HEK293T (cell line): ENCODE measurements at regions not wholly inside any gene's neighbourhood (a gene's known extent, or its start where the extent isn't known, plus 50 kb on each side); places are given as distances from the start of the nearest gene placed in this dataset.

Experiments used
- CTCF ChIA-PET: fragments of 350-600 bp; formaldehyde crosslinking; extraction: SDS; loops from one replicate; lab custom pipeline; 2021; ENCODE audit warnings: antibody characterized with exemption, inconsistent platforms; lab: Yijun Ruan, JAX
- POLR2A ChIA-PET: fragments of 350-600 bp; formaldehyde crosslinking; extraction: SDS; loops from one replicate; lab custom pipeline; 2020; ENCODE audit warnings: antibody characterized with exemption, inconsistent platforms; lab: Yijun Ruan, JAX
- DNase-seq: peaks from one replicate; pipeline ENCODE4 v3.0.0; 2012; ENCODE audit warnings: mixed read lengths; ENCODE audit errors: extremely low spot score
- ARNT ChIP-seq: fragments of 450-650 bp; IDR thresholded peaks from 2 replicates; pipeline ENCODE4 v1.6.1; 2017; ENCODE audit warnings: mild to moderate bottlenecking
- BHLHE40 ChIP-seq: fragments of 450-650 bp; IDR thresholded peaks from 2 replicates; pipeline ENCODE4 v1.6.1; 2016; ENCODE audit warnings: mild to moderate bottlenecking, moderate library complexity, borderline replicate concordance
- CTBP1 ChIP-seq: fragments of 450-650 bp; IDR thresholded peaks from 2 replicates; pipeline ENCODE4 v1.6.1; 2016; ENCODE audit warnings: borderline replicate concordance
- ELF4 ChIP-seq: fragments of 450-650 bp; IDR thresholded peaks from 2 replicates; pipeline ENCODE4 v1.6.1; 2017; ENCODE audit warnings: antibody characterized with exemption
- FOXA1 ChIP-seq: fragments of 450-650 bp; IDR thresholded peaks from 2 replicates; pipeline ENCODE4 v1.6.1; 2016; ENCODE audit warnings: mild to moderate bottlenecking
- FOXK2 ChIP-seq: fragments of 450-650 bp; IDR thresholded peaks from 2 replicates; pipeline ENCODE4 v1.6.1; 2016; ENCODE audit warnings: mild to moderate bottlenecking
- FOXM1 ChIP-seq: fragments of 450-650 bp; IDR thresholded peaks from 2 replicates; pipeline ENCODE4 v1.6.1; 2017; ENCODE audit warnings: mild to moderate bottlenecking, borderline replicate concordance
- HDGF ChIP-seq: fragments of 450-650 bp; IDR thresholded peaks from 2 replicates; pipeline ENCODE4 v1.6.1; 2017; ENCODE audit warnings: antibody characterized with exemption, borderline replicate concordance
- L3MBTL2 ChIP-seq: fragments of 450-650 bp; conservative IDR thresholded peaks from 2 replicates; pipeline ENCODE4 v1.6.1; 2016; ENCODE audit warnings: mild to moderate bottlenecking
- LEF1 ChIP-seq: fragments of 450-650 bp; IDR thresholded peaks from 2 replicates; pipeline ENCODE4 v1.6.1; 2017; ENCODE audit warnings: mild to moderate bottlenecking, borderline replicate concordance
- NFRKB ChIP-seq: fragments of 450-650 bp; IDR thresholded peaks from 2 replicates; pipeline ENCODE4 v1.6.1; 2016; ENCODE audit warnings: mild to moderate bottlenecking, moderate library complexity
- SP1 ChIP-seq: fragments of 450-650 bp; IDR thresholded peaks from 2 replicates; pipeline ENCODE4 v1.6.1; 2017
- SUZ12 ChIP-seq: fragments of 450-650 bp; IDR thresholded peaks from 2 replicates; pipeline ENCODE4 v1.6.1; 2016; ENCODE audit warnings: mild to moderate bottlenecking
- TARDBP ChIP-seq: fragments of 450-650 bp; IDR thresholded peaks from 2 replicates; pipeline ENCODE4 v1.6.1; 2016
- ZNF384 ChIP-seq: fragments of 450-650 bp; IDR thresholded peaks from 2 replicates; pipeline ENCODE4 v1.6.1; 2016
- TF ChIP-seq, protein P1 (sequence below): fragments of 450-650 bp; IDR thresholded peaks from 2 replicates; pipeline ENCODE4 v1.6.1; 2016

DNA sequence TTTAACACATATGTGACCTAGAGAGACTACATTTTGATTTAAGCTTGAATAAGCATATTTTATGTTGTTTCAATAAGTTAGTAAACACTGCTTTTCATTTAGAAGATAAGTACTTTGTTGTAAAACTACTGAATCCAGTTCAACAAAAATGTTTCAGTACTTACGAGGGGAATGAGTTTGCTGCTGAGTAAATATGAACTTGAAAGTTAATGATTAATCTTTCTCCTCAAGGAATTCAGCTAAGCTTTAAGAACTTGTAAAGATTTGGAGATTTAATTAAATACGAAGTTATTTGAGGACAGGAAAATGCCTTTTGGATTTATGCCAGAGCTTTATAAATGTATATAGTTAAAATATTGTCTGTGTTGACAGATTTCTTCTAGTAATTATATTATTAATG lies 933.0 kb upstream of the LCORL start:
- CTCF ChIA-PET: no interaction called here
- POLR2A ChIA-PET: no interaction called here
- TF ChIP-seq LEF1 (no peak), CTBP1 (no peak), ZNF384 (no peak), ELF4 (no peak), ARNT (no peak), SP1 (no peak), NFRKB (no peak), SUZ12 (no peak), FOXA1 (no peak), FOXM1 (no peak), TARDBP (no peak)
- TF ChIP-seq, protein P1, sequence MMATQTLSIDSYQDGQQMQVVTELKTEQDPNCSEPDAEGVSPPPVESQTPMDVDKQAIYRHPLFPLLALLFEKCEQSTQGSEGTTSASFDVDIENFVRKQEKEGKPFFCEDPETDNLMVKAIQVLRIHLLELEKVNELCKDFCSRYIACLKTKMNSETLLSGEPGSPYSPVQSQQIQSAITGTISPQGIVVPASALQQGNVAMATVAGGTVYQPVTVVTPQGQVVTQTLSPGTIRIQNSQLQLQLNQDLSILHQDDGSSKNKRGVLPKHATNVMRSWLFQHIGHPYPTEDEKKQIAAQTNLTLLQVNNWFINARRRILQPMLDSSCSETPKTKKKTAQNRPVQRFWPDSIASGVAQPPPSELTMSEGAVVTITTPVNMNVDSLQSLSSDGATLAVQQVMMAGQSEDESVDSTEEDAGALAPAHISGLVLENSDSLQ: no peak
- no peak for DNase-seq

DNA sequence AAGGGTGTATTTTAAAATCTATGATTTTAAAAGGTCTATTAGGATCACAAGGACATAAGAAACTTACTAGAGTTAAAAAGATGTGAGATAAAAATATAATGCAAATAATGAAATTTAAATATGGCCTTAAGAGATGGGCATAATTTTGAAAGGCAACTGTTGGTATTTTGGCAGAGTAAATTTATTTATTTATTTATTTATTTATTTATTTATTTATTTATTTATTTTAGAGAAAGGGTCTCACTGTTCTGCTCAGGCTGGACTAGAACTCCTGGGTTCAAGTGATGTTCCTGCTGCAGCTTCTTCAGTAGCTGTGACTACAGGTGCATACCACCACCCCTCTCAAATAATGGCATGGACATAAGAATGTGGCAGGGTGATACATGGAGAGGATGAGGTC lies 932.1 kb upstream of the LCORL start:
- POLR2A ChIA-PET: no interaction called here
- TF ChIP-seq NFRKB: no peak
- no peak for DNase-seq
- CTCF ChIA-PET: no interaction called here

DNA sequence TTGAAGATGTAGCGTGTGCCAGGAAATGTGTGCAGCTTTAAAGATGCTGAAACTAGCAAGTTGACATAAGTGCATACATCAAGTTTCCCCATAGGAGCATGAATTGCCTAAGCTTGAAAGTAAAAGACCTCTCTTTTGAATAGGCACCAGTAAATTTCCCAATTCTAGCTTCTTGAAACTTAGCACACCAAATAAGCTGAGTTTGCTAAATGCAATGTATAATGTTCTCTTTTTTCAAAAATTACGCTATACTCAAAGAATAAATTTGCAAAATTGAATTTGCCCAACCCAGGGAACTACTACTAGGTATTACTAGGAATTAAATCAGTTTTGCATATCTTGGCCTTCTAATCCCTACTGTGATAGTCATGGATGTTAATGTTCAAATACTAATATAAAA lies 923.9 kb upstream of the LCORL start:
- DNase-seq: no peak
- POLR2A ChIA-PET: no interaction called here
- CTCF ChIA-PET: no interaction called here
- TF ChIP-seq CTBP1 (no peak), FOXK2 (no peak), SP1 (no peak), NFRKB (no peak), LEF1 (no peak), SUZ12 (no peak)

DNA sequence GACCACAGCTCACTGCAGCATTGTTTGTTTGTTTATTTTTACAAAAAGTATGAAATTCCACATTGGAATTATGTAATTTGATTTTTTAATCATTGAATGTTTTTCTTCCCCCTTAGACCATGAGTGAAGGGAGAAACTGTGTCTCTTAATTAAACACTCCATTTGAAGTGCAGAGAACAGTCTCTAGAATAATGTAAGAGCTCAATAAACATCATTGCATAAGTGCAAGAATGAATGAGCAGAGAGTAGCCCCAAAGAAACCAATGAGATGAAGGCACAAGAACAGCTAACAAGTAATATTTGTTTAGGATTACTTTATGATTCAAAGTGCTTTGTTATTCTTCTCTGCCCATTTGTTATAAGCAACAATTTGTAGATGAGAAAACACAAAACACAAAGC lies 921.3 kb upstream of the LCORL start:
- DNase-seq: no peak
- CTCF ChIA-PET: no interaction called here
- POLR2A ChIA-PET: no interaction called here
- TF ChIP-seq FOXM1 (no peak), CTBP1 (no peak), LEF1 (no peak), NFRKB (no peak), ZNF384 (no peak), HDGF (no peak), L3MBTL2 (no peak), SUZ12 (no peak)

DNA sequence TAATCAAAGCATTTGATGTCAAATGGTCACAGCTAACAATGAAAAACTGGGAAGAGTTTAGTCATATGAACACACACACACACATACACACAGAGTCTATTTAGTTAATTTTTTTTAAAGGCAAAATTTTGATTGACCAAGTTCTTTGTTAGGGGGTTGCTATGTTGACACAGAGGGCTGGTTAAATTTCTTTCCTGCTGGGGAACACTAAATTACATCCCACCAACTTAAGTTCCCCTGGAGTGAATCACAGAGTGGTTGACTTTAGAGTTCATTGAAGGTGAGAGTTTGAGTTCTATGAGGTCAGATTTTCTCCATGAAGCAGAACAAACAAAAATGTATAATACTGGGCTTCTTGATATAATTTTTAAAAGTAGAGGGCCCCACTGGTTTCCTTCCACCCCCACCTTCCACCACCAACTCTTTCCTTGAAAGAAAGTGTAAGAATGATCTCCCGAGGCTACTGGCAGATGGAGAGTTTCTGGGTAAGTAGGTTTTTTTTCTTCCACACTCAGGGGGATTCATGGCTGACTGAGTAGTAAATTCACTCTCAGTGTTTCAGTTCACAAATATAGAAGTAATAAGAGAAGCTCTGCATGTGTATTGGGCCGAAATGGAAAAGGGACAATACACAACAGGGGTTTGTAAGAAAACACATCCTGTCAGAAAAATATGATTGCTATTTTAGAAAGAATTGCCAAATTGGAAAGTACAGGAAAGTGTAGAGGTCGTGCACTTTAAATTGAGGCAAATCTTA lies 917.0 kb upstream of the LCORL start:
- no peak for DNase-seq
- CTCF ChIA-PET: no interaction called here
- TF ChIP-seq ARNT: no peak
- no peak for TF ChIP-seq TARDBP
- TF ChIP-seq SUZ12: no peak
- TF ChIP-seq FOXA1: no peak
- TF ChIP-seq BHLHE40: no peak
- no peak for TF ChIP-seq L3MBTL2
- TF ChIP-seq FOXM1: no peak
- TF ChIP-seq SP1: no peak
- TF ChIP-seq, protein P1: no peak
- TF ChIP-seq ZNF384: no peak
- TF ChIP-seq LEF1: no peak
- TF ChIP-seq ELF4: no peak
- TF ChIP-seq CTBP1: no peak
- POLR2A ChIA-PET: no interaction called here

DNA sequence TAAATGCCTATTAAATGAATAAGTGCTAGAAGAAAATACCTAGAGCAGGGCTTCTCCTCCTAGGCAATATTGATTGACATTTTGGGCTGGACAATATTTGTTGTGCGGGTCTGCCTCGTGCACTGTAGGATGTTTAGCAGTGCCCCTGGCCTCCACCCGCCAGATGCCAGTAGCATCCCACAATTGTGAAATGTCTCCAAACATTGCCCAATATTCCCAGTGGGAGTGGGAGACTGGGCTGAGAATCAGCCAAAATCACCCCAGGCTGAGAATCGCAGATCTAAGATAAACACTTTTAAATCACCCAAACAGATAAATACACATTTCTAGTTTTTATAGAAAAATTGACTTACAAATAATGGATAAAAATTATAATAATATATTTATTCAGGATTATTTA lies 916.2 kb upstream of the LCORL start:
- TF ChIP-seq L3MBTL2: no peak
- no peak for TF ChIP-seq ZNF384
- TF ChIP-seq LEF1: no peak
- no peak for TF ChIP-seq FOXA1
- TF ChIP-seq BHLHE40: no peak
- no peak for TF ChIP-seq SUZ12
- no peak for TF ChIP-seq TARDBP
- no peak for TF ChIP-seq CTBP1
- no peak for TF ChIP-seq NFRKB
- no peak for TF ChIP-seq HDGF
- TF ChIP-seq FOXM1: no peak
- TF ChIP-seq ARNT: no peak
- TF ChIP-seq FOXK2: no peak
- TF ChIP-seq ELF4: no peak
- TF ChIP-seq, protein P1: no peak
- no peak for TF ChIP-seq SP1
- CTCF ChIA-PET: no interaction called here
- no peak for DNase-seq
- POLR2A ChIA-PET: no interaction called here

DNA sequence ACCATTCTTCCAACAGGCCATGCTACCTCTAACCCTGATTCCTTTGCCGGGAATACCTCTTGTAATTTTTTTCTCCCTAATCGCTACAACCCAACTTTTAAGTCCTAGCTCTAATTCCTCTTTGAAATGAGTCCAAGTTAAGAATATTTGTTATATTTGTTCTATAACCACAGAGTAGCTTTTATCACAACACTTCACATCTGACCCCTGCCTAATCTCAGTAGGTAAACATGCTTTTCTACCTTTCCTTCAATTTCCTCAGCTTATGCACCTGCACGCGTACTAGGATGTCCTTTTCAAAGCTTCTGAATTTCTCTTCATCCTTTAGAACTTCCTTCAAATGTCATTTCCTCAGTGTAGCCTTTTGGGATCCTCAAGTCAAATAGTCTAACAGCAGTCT lies 915.5 kb upstream of the LCORL start:
- DNase-seq: no peak
- no peak for TF ChIP-seq BHLHE40
- no peak for TF ChIP-seq TARDBP
- TF ChIP-seq L3MBTL2: no peak
- TF ChIP-seq FOXM1: no peak
- no peak for TF ChIP-seq SUZ12
- no peak for TF ChIP-seq NFRKB
- no peak for TF ChIP-seq ZNF384
- TF ChIP-seq CTBP1: no peak
- no peak for TF ChIP-seq ELF4
- TF ChIP-seq FOXK2: no peak
- TF ChIP-seq HDGF: no peak
- TF ChIP-seq, protein P1: no peak
- no peak for TF ChIP-seq ARNT
- no peak for TF ChIP-seq SP1
- no peak for TF ChIP-seq LEF1
- no peak for TF ChIP-seq FOXA1
- POLR2A ChIA-PET: no interaction called here
- CTCF ChIA-PET: no interaction called here
